GM20000 (cell line): ENCODE measurements at regions not wholly inside any gene's neighbourhood (a gene's known extent, or its start where the extent isn't known, plus 50 kb on each side); places are given as distances from the start of the nearest gene placed in this dataset.

Experiments used
- DNase-seq: peaks from one replicate; pipeline ENCODE4 v3.0.0; 2012; ENCODE audit warnings: low spot score
- CTCF ChIP-seq: IDR thresholded peaks from 2 replicates; pipeline ENCODE4 v1.5.1; 2012; ENCODE audit warnings: mild to moderate bottlenecking, control low read depth; ENCODE audit errors: extremely low read depth, missing control alignments

DNA sequence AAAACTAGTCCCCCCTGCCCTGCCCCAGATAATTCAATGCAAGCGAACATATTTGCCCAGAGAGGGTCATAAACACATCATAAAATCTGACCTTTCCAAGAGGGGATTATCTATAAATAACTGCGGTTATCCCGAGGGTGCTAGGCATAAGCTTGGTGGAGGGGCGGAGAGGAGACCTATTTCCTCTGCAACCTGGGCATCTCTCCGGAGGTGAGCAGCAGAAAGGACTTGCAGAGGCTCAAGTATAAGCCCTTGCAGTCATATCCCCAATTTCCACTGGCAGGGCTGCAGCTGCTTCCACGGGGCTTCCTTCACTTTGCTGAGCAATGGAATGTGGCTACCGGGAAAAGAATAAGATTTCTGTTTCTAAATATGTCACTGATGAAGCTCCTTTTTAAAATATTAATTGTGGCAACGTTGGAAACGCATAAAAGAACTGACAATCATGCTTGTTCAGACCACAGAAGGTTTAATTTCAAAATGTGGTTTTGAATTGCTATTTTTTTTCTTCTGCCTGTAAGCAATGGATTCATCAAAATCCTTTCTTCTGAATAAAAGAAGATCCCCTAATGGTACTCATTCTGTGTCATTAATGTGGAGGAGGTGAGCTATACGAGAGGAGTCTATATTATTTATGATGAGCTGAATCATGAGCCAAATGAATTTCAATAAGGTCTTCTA lies 268.9 kb upstream of the ATP2B1 start:
- DNase-seq, result no peak
- TF ChIP-seq CTCF, result no peak

DNA sequence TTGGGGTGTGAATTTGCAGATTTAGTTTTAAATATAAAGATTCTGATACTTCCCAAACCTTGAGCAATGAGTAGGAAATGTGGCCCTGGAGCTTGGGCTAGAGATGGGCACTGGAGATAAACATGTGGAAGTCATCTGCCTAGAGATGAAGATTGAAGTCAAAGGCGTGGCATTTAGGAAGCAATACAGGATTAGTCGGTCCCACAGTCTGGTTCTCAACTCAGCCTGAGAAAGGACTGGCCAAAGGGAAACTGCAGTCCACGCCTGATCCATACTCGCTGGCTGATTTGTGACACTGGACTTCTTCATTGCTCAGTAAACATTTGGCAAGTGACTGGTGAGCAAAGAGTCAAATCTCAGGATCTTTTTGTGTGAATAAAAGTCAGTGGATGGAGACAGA lies 268.2 kb upstream of the ATP2B1 start:
- TF ChIP-seq CTCF, result no peak
- DNase-seq, result no peak

GRCh38 chr12:89975574-89975973 lies 266.9 kb upstream of the ATP2B1 start:
- no peak for TF ChIP-seq CTCF

DNA sequence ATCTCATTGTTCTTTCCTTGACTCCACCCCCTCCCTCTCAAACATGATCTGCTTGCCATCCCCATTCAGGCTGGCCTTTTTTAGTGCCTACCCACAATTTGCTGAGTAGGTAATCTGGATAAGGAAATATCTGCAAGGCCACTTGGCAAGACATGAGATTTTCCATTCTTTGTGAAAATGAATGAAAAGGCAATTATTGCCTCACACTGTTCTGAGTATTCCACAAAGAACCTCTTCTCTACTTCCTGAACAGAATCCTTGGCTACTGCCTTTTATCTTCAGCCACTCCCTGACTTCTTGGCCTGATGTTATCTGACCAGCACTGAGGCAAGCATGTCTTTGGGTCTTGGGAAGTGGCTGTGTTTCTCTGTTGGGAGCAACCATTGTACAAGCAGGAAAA lies 263.2 kb upstream of the ATP2B1 start:
- no peak for TF ChIP-seq CTCF
- no peak for DNase-seq

More at GRCh38 chr12:89975574-89975973, 266.9 kb upstream of the ATP2B1 start:
- no peak for DNase-seq

DNA sequence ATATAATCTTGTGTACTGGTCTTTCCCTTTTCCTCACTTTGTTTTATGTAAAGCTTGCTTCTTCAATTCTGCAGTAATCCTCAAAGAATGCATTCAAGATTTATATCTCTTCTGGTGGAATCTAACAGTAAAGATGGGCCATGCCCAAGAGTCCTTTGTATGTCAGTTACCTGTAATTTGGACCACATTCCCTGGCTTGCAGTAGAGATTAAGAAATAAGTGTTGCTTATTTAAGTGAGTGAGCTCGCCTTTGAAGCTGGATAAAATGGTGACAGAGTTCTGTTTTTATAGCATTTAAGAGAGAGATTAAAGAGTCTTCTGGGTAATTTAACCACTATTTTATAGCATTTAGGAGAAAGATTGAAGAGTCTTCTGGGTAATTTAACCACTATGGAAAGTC lies 262.1 kb upstream of the ATP2B1 start:
- DNase-seq, result no peak
- TF ChIP-seq CTCF, result no peak

- DNase-seq, result no peak
- TF ChIP-seq CTCF, result no peak
These were observed 260.5 kb upstream of the ATP2B1 start for GRCh38 chr12:89969093-89969492.

DNA sequence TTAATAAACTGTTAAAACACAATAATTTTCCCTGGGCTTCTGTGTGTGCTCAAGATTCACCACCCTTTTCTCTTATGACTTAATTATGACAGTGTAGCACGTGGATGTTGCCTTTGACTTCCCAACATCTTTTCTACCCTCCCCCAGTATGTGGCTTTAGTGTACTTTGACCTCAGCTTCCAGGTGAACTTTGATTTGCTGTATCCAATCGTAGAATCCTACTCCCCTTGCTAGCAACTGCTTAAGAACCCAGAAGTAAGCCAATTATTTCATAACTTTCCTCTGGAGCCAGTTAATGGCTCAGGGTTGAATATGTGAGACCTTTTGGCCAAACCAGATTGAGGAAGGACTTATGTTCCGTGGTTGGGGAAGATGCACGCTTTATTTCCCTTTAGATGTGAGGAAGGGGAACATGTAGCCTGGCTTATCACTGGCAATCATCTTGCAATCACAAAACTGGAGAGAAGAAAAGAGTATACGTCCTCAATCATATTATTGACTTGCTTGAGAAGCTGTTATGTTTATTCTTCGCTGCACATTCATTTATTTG lies 259.6 kb upstream of the ATP2B1 start:
- no peak for TF ChIP-seq CTCF
- DNase-seq, result no peak
